Fibroblast of lung (primary cell): ENCODE measurements at regions not wholly inside any gene's neighbourhood (a gene's known extent, or its start where the extent isn't known, plus 50 kb on each side); places are given as distances from the start of the nearest gene placed in this dataset.

Experiments
- DNase-seq, 2 donors: peaks; one replicate each; pipeline versions ENCODE4 v3.0.0 to v3.0.0-alpha.2; 2010; ENCODE audit warnings: low read depth in 2 of 2
- H2AFZ ChIP-seq: 2 replicates; pipeline ENCODE4 v1.5.1; 2012; ENCODE audit warnings: low read length, control low read depth, inconsistent platforms
- H3K27ac ChIP-seq: 2 replicates; pipeline ENCODE4 v1.5.1; 2011; ENCODE audit warnings: low read length, control low read depth; ENCODE audit not compliant: insufficient read depth
- H3K27me3 ChIP-seq: 2 replicates; pipeline ENCODE4 v1.5.1; 2011; ENCODE audit warnings: mild to moderate bottlenecking, low read length; ENCODE audit not compliant: control insufficient read depth, insufficient read depth
- H3K36me3 ChIP-seq: 2 replicates; pipeline ENCODE4 v1.5.1; 2011; ENCODE audit warnings: low read length; ENCODE audit not compliant: control insufficient read depth, insufficient read depth
- H3K4me1 ChIP-seq: 2 replicates; pipeline ENCODE4 v1.5.1; 2011; ENCODE audit warnings: low read length; ENCODE audit not compliant: control insufficient read depth, insufficient read depth; ENCODE audit errors: extremely low read depth
- H3K4me2 ChIP-seq: 2 replicates; pipeline ENCODE4 v1.5.1; 2011; ENCODE audit warnings: low read length, control low read depth; ENCODE audit not compliant: insufficient read depth; ENCODE audit errors: extremely low read depth
- H3K4me3 ChIP-seq, 4 experiments: fragments of 200-600 bp in 1 of 4; sonication (generic) in 1 of 4; replicated peaks in 1 of 4; 2 replicates each; pipeline ENCODE4 v1.5.1; 2011 to 2016; ENCODE audit warnings: low read length in 4 of 4, low read depth in 3 of 4, mild to moderate bottlenecking in 3 of 4, control low read depth in 2 of 4, inconsistent platforms in 1 of 4, mixed read lengths in 1 of 4; ENCODE audit not compliant: insufficient read depth in 1 of 4; ENCODE audit errors: control extremely low read depth in 1 of 4
- H3K79me2 ChIP-seq: 2 replicates; pipeline ENCODE4 v1.5.1; 2012; ENCODE audit warnings: mild to moderate bottlenecking, low read length, inconsistent platforms; ENCODE audit not compliant: control insufficient read depth, insufficient read depth
- H3K9ac ChIP-seq: 2 replicates; pipeline ENCODE4 v1.5.1; 2011; ENCODE audit warnings: mild to moderate bottlenecking, low read length, control low read depth; ENCODE audit not compliant: insufficient read depth
- H3K9me3 ChIP-seq: 2 replicates; pipeline ENCODE4 v1.5.1; 2012; ENCODE audit warnings: low read depth, low read length; ENCODE audit not compliant: control insufficient read depth, insufficient read depth
- H4K20me1 ChIP-seq: 2 replicates; pipeline ENCODE4 v1.5.1; 2011; ENCODE audit warnings: low read length; ENCODE audit not compliant: control insufficient read depth, insufficient read depth; ENCODE audit errors: extremely low read depth
- EZH2 ChIP-seq: IDR thresholded peaks from 2 replicates; pipeline ENCODE4 v1.5.1; 2012; ENCODE audit warnings: low read length, control low read depth, mild to moderate bottlenecking; ENCODE audit errors: missing control alignments
- TF ChIP-seq, protein P1 (sequence below), 2 donors: IDR thresholded peaks in 1 of 2; conservative IDR thresholded peaks in 1 of 2; 1 replicate in 1 of 2; 2 replicates in 1 of 2; pipeline ENCODE4 v1.5.1; 2011 to 2012; ENCODE audit warnings: low read length in 2 of 2, control low read depth in 1 of 2, inconsistent platforms in 1 of 2, low read depth in 1 of 2, mild to moderate bottlenecking in 1 of 2

DNA sequence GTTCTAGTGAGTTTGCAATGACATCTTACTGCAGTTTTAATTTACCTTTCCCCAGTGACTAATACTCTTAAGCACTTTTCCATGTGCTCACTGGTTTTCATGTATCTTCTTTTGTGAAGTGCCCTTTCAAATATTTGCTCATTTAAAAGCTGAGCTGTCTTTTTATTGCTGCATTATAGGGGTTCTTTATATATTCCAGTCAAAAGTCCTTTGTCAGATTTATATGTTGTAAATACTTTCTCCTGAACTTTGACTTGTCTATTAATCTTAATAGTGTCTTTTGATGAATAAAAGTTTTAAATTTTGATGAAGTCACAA, 50.2 kb upstream of the ELOVL5 start:
- Histone ChIP-seq H2AFZ (no peak overlapping the region), H3K79me2 (no peaks in the 10 kb centered on the region), H3K36me3 (no peaks in the 10 kb centered on the region), H3K4me2 (no peak overlapping the region), H4K20me1 (no peaks in the 10 kb centered on the region), H3K4me3 (no peak overlapping the region), H3K4me1 (no peaks in the 10 kb centered on the region), H3K27me3 (no peaks in the 10 kb centered on the region), H3K9ac (no peak overlapping the region), H3K27ac (no peak overlapping the region), H3K9me3 (no peaks in the 10 kb centered on the region)
- TF ChIP-seq, protein P1, sequence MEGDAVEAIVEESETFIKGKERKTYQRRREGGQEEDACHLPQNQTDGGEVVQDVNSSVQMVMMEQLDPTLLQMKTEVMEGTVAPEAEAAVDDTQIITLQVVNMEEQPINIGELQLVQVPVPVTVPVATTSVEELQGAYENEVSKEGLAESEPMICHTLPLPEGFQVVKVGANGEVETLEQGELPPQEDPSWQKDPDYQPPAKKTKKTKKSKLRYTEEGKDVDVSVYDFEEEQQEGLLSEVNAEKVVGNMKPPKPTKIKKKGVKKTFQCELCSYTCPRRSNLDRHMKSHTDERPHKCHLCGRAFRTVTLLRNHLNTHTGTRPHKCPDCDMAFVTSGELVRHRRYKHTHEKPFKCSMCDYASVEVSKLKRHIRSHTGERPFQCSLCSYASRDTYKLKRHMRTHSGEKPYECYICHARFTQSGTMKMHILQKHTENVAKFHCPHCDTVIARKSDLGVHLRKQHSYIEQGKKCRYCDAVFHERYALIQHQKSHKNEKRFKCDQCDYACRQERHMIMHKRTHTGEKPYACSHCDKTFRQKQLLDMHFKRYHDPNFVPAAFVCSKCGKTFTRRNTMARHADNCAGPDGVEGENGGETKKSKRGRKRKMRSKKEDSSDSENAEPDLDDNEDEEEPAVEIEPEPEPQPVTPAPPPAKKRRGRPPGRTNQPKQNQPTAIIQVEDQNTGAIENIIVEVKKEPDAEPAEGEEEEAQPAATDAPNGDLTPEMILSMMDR (conservative IDR thresholded peaks at IDR 0.05 in 1 of 2, IDR thresholded peaks at IDR 0.05 in 1 of 2; ENCODE audit: low read depth in 1 of 2, low read length in 2 of 2): no peak
- no peak for TF ChIP-seq EZH2
- DNase-seq: peak in 1 of 2 donors; percentile 29

DNA sequence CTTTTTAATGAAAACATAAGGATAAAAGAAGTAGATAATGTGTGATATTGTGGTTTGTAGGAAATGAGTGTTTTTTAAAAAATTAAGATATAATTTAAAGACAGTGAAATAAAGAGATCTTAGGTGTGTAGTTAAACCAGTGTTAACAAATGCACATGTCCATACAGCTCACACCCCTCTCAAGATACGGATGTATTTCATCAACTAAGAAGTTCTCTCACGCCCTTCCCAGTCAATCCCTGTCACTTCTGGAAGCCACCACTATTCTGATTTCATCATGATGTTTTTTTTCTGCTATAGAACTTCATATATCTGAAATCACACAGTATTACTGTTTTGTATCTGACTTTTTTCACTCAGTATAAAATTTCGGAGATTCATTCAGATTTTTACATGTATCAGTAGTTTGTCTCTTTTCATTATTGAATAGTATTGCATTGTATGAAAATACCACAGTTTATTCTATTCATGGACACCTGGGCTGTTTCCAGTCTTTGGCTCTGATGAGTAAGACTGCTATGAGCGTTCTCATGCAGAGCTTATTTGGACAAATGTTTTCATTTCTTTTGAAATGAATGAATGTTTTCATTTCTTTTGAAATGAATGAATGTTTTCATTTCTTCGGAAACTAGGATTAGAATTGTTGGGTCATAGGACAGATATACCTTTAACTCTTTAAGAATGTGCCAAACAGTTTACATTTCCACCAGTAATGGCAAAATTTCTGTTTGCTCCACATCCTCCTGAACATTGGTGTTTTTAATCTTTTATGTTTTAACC, 49.7 kb upstream of the ELOVL5 start:
- Histone ChIP-seq H3K36me3 (no peaks in the 10 kb centered on the region), H3K4me1 (no peaks in the 10 kb centered on the region), H3K79me2 (no peaks in the 10 kb centered on the region), H3K4me2 (no peak overlapping the region), H4K20me1 (no peaks in the 10 kb centered on the region), H3K9me3 (no peaks in the 10 kb centered on the region), H3K27me3 (no peaks in the 10 kb centered on the region), H2AFZ (no peak overlapping the region), H3K9ac (no peak overlapping the region), H3K4me3 (no peak overlapping the region), H3K27ac (no peak overlapping the region)
- peak in 1 of 2 donors; percentile 33 for DNase-seq
- TF ChIP-seq, protein P1 (conservative IDR thresholded peaks at IDR 0.05 in 1 of 2, IDR thresholded peaks at IDR 0.05 in 1 of 2; ENCODE audit: low read depth in 1 of 2, low read length in 2 of 2): no peak
